Mammary epithelial cell (primary cell): ENCODE measurements at regions not wholly inside any gene's neighbourhood (a gene's known extent, or its start where the extent isn't known, plus 50 kb on each side); places are given as distances from the start of the nearest gene placed in this dataset.

Experiments used
- CTCF ChIP-seq, 2 donors: IDR thresholded peaks in 1 of 2; conservative IDR thresholded peaks in 1 of 2; 2 replicates each; pipeline ENCODE4 v1.5.1; 2011 to 2012; ENCODE audit warnings: inconsistent platforms in 2 of 2, low read length in 2 of 2, mild to moderate bottlenecking in 2 of 2, control low read depth in 1 of 2, low read depth in 1 of 2; ENCODE audit not compliant: insufficient read depth in 1 of 2; ENCODE audit errors: extremely low read depth in 1 of 2
- EZH2 ChIP-seq: IDR thresholded peaks from 2 replicates; pipeline ENCODE4 v1.6.1; 2012; ENCODE audit warnings: low read length, inconsistent platforms, borderline replicate concordance

- TF ChIP-seq CTCF (conservative IDR thresholded peaks at IDR 0.05 in 1 of 2, IDR thresholded peaks at IDR 0.05 in 1 of 2; ENCODE audit: extremely low read depth in 1 of 2, insufficient read depth in 1 of 2, low read depth in 1 of 2, low read length in 2 of 2) (no peak), EZH2 (no peak)
Observed at GRCh38 chr4:131316086-131316485, 1833.0 kb upstream of the PCDH10 start.
